Stimulated activated CD4-positive, alpha-beta T cell treated with anti-CD3 and anti-CD28 coated beads, Interleukin-2, amount 100 ng/mL, for 24 hours (primary cell): ENCODE measurements at regions not wholly inside any gene's neighbourhood (a gene's known extent, or its start where the extent isn't known, plus 50 kb on each side); places are given as distances from the start of the nearest gene placed in this dataset.

Experiments used
- DNase-seq, 2 donors: peaks; one replicate each; pipeline ENCODE4 v3.0.0-alpha.2; 2020

DNA sequence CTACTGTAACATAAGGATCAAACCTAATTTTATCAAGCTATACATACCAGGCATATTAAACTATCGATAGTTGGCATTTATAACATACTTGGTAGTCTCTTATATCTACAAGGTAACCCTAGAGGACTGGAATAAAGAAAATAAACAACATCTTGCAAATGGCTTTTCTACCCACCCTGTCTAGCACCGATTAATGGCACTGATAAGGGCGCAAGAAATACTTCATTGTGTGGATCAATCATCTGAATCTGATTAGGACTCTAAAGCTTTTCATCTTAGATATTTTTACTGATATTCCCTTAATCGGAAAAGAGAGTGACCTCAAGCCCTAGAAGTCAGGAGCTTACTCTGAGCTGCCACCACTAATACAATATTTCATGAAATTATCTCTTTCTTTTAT is 1461.7 kb upstream of the PIK3C3 start:
- DNase-seq = no peak

DNA sequence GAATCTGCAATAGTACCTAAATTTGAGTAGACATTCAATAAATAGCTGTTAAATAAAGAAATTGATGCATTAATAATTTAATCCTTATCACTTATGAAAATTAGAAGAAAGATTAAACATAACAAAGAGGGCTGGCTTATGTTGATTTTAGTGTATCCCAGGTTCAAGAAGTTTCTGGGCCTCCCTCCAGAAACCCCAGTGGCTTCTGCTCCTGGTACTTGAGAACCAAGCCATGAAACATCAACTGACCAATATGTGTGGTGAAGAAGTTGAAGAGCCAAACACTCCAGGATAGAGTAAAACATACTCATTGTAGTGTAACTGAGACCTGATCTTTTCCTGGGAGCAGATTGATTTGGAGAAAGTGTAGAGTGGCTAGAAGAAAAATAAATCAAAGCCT is 1465.7 kb upstream of the PIK3C3 start:
- no peak for DNase-seq

DNA sequence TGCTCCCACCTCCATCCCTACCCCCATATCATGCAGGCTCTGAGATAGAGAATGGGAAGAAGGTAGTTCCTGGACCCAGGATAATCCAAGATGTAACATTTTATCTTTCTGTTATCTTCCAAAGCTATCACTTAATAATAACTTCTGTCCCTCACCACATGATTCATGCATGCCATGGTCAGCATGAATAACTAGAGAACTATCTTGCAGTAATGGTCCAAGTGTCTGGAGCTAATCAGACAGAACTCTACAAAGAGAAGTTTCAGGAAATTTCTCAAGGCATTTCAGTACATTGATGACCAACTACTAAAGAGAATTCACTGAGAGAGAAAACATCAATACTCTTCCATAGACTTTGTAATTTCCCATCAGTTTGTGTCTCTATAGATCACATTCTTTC is 1469.7 kb upstream of the PIK3C3 start:
- DNase-seq = no peak

DNA sequence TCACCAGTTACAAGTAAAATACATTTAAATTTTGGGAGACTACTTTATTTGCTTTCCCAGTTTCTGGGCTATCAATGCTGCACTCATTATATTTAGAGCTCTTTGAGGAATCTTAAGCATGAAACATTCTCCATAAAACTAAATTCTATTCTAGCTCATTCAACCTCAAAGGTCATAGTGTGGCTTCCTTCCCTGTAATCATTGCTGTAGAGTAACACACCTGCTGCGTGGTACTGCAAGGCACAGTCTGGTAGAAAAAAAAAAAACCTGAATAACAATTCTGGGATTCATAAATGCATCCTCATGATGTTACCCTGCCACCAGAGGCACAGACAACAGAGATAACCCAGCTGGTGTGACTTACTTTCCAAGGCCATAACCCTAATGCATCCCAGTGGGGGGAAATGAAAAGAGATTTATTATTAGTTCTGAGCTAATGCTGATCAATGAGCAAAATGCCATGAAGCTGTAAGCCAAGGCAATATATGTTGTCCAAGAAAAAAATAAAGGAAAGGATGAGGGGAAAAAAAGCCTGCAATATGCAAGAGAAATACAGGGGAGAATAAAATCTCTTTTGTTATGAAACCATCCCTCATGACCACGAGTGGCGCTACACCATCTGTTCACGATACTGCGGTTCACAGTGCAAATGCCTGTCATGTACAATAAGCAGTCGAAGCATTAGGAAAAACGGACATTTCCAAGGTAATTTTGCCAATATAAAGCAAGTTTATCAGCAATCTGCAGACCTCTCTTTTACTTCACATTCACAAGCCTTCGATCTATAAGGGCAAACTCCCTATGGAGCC is 1481.6 kb upstream of the PIK3C3 start:
- DNase-seq = no peak

DNA sequence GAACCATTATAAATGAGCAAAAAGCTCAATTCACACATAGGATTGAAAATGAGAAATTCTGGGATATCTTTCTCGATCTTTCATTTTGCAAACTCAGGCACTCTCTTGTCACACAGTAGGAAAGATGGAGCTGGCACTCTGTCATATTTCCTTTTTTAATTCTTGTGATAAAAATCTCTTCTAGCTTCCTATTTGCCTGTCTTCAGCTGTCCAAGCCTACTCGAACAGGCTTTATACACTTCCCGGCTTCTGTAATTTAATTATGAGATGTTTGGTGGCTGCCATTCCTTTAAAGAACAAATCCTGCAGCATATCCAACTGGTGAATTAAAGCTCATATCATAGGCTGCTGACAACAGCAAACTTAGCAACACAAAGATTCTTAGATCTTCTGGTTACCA is 1484.3 kb upstream of the PIK3C3 start:
- no peak for DNase-seq

DNA sequence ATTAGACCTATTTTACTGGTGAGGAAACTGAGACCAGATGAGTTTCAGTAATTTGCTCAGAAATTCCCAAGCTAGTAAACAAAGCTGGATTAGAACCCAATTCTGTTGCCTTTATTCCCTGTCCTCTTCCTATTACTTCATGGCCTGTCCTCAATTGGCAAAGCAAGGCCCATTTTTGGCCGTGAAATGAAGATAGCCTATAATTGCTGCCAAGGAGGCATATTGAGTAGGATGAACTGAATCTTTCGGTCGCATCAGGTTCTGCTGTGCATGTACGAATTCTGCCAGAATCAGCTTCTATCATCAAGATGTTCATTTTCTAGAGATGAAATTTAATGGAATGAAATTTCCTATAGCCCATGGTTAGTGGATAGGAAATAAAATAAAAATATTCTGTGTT is 1485.2 kb upstream of the PIK3C3 start:
- no peak for DNase-seq

DNA sequence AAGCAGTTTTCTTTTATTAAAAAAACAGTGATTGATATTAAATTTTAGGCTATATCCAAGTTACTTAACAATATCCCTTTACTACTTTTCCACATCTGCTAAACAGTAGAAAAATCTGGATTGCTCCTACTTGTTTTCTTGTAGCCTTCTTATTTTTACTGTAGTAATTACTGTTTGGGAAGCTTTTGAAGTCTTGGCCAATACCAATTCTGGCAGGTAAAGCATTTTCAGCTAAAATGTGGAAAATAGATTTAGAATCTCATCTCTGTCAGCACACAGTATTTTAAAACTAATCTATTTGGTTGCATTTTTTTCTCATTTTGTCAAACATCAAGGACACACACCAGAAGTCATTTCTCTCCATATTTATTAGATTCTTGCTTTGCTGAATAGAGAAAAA is 1485.7 kb upstream of the PIK3C3 start:
- DNase-seq = no peak

DNA sequence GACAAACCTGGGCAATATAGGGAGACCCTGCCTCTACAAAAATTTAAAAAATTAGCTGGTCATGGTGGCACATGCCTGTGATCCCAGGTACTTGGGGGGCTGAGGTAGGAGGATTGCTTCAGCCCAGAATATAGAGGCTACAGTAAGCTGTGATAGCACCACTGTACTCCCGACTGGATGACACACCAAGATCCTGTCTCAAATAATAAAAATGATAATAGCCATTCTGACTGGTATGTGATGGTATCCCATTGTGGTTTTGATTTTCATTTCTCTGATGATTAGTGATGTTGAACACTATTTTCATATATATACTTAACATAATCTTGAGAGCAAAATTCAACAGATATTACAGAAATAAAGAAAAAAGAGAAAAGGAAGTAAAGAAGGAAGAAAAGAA is 1491.0 kb upstream of the PIK3C3 start:
- no peak for DNase-seq

DNA sequence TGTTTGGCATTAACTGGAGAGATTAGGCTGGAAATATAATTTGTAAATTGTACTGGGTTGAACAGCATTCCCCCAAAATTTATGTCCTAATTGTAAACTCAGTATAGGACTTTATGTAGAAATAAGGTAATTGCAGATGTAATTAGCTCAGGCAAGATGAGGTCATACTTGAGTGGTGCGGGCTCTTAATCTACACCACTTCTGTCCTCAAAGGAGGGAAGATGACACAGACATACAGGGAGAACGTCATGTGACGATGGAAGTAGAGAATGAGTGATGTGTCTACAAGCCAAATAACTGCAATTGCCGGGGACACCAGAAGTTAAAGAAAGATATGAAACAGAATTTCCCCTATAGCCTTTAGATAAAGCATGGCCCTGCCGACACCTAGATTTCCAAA is 1501.1 kb upstream of the PIK3C3 start:
- DNase-seq = no peak

DNA sequence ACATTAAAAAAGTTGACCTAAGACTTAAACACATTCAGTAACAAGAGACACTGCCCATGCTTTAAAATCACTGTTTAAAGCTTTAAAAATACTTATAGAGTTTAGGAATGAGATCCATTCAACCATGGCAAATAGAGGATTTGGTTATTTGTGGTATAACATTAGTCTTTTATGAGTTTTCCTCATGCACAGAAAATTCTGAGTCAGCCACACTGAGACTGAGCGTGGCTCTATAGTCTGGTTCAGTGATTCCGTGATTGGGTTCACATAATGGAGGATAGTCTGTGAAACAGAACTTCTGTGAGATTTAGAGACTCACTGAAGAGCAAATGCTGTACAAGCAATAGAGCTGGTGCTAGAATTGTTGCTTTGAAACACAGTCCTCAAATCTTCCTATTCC is 1502.4 kb upstream of the PIK3C3 start:
- DNase-seq = no peak

DNA sequence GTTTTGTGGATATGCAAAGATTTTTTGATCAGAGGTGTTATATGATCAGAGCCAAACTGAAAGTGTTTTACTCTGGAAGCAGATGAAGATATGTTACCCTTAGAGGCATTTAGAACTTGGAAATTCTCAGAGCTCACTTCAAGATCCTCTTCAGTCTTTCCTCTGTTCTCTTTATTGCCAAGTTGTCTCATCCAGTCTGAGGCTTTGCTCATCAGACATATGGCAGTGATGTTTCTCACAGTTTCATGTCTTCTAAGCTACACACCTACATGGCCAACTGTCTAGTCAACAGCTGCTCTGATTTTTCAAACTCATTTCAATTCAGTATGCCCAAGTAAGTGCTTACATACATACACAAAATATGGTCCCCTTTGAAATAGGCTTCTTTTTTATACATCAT is 1504.3 kb upstream of the PIK3C3 start:
- no peak for DNase-seq

DNA sequence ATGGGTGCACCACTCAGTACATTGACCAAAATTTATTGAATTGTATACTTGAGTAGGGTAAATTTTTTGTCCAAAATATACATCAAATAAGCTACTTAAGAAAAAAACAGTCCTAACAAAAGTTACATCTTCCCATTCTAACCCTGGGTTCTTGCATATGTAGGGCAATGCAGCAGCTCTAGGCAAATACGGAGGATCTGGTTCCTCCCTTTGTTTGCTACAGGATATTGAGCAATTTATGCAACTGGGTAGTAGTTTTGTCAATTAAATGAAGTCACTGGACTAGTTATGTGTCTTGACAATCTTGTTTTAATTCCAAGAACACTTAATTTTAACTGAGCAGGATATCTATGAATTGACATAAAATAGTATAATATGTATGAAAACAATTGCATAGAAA is 1507.2 kb upstream of the PIK3C3 start:
- no peak for DNase-seq

DNA sequence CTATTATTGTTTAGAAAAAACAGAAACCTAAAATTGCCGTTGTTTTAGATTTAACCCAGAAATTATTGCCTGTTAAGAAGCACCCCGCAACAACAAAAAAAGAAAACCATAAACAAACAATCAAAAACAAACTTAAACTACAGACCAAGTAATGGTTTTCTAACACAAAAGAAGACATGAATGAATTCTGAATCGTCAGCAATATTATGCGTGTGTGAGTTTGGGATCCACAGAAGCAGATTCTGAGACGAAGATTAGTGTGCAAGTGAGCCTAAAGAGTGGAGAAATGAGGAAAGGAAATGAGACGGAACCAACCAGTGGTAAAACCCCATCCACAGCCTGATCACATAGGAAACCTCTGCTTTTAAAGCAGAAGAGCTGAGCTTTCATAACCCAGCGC is 1514.9 kb upstream of the PIK3C3 start:
- DNase-seq = no peak

DNA sequence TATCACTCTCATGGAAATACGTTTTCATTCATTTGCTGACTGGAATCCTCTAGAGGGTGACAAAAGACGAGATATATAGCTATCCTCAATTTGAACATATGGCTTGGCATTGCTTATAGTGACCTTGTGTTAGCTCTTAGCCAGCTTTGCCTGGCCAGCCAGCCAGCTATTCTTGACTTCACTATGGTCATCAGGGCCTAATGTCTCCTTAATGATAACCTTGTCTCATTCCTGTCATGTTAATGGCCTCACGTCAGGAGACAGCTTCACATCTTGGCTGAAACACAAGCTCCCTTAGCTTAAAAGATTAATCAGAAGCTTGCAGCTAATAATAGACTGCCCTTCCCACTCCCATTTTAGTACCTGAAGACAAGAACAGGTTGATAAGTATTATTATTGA is 1517.5 kb upstream of the PIK3C3 start:
- no peak for DNase-seq

DNA sequence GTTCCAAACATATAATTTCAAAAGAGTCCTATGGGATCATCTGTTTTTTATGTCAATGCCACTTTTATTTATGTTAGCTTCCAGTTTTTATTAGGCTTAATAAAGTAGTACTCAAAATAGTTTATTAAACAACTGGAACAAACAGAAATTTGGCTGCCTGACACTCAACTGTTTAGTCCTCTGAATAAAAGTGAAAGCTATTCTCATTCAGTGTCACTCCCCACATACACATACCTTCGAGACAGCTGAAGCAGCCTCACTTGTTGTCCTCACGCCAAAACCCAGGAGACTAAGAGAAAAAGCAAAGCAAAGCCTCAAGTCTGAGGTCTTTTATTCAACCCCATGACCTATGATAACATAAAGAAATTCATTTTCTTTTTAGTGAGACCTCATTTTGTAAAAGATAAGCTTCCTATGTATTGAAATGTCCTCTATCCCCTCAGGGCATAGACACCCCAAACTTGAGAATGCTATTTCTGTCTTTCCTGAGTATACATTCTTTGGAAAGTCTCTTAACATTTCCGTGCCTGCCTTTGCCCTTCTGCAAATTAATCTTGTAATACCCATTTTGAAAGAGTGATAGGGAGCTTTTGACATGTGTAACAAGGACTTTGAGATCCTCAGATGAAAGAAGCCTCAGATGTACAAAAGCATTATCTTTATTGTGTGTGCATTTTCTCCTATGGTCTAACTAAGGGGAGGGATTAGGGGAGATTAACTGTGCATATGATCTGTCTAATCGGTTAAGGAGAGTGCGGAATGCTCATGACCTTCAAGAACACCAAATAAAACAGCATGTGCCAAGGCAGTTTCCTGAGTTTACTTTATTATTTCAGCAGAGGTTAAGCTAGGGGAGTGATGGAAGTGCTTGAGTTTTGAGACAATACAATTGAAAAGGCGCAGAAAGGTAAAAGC is 1523.7 kb upstream of the PIK3C3 start:
- DNase-seq = no peak

DNA sequence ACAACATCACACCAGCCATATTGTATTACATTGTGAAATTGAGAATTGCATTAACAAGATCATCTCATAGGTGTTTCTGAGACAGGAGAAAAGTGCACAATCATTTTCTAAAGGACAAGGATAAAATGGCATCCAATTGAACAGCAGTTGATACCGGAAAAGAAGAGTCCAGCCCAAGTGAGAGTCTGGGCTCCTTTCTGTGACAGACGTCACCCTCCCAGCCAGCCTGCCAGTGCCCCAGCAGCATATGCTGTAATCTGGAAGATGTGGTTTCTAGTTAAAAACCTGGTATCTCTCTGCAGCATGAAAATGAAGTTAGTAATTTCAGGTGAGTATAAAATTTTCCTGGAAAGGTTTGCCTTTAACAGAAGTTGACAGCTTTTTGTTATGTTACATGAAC is 1531.7 kb upstream of the PIK3C3 start:
- no peak for DNase-seq

DNA sequence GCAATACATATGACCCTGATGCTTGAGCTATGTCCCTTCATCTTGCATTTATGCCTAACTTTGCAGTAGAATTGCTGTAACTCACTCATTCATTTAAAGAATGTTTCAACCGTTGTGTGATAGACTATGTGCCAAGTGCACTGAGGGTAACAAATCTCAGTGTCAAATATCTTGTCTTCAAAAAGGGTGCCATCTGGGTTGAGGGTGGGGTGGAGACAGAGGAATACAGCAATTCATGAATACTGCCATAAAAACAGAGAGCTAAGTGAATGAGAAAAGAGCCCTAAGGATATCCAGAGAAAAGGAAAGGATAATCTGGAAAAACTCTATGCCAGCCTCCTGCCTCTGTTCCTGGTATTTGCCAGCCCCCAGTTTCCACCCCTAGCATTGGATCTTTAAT is 1534.4 kb upstream of the PIK3C3 start:
- no peak for DNase-seq

DNA sequence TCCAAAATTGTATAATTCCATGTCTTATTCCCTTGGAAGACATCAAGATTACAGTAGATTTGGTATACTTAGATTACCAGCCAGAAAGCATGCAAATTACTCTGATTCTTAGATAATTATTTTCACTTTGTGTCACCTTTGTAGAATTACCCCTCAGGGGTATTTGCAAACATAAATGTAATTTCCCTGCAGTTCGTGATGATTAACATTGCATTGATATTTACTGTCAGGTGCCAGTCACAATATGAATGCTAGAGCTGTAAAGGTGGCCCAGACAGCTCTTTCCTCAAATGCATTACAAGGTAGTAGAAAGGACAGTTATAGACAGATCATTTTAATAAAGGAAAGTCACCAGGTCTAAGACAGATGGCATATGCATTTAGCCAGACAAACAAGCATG is 1537.5 kb upstream of the PIK3C3 start:
- DNase-seq = no peak

DNA sequence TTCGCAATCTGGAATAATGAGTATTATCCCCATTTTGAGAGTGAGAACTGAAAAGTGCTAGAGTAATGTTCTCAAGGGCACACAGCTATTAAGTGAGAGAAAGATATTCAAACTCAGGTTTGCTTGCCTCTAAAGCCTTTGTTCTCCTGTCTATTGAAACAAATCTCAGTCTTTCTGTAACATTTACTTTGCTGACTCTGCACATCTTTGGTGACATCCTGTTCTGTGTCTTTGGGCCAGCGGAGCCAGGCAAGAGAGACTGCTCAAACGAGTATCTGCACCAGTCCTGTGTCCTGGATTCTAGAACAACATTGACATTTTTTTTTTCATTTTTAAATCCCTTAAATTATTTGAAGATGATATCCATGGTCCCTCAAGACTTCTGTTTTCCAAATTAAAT is 1539.2 kb upstream of the PIK3C3 start:
- no peak for DNase-seq

DNA sequence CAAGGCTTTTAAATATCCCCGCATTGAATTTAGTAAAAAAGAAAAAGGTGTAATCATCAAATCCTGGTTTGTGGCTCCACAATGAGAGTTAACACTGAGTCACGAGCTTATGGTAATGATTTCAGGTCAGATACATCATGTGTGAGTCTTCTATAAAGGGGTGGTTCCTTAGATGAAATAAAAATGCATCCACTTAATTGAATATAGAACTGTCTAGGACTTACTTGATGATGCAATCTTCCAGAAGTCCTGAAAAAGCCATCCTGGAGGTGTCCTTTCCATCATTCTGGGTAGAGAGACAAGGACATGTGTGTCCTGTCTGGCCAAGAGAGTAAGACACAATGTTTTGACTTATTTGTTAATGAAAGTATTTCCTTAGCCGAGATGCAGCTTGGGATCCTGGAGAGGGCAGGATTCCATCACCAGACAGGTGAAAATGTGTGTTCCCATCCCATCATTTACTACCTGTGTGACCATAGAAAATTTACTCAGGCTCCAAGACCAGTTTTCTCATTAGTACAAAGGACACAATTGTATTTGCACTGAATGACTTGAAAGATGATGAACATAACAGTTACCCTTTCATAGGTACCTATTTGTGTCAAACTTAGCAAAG is 1539.8 kb upstream of the PIK3C3 start:
- no peak for DNase-seq

DNA sequence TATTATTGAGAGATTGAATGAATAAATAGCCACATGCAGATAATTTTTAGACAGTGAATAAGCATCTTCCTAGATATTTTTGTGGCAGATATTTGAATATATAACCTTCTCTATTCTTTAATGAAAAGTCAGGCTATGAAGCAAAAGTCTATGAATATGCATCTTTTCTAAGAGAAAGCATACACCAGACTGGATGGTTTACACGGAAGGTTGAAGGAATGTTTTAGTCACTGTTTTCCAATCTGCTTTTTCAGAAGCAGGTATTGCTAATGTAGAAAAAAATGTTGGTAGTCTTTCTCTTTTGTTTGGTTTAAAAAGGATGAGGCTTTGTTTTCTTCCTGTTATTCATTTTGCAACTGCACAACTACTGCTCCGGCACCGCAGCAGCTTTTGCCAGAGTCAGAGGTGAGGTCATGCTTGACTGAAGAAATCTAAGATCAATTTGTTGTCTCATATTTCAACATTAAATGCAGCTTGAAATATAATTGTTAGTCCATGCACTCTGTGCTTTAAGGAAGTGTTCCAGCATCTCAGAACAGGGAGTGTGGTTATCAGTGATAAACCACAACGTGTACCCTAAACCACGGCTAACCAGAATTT is 1540.8 kb upstream of the PIK3C3 start:
- DNase-seq = no peak

DNA sequence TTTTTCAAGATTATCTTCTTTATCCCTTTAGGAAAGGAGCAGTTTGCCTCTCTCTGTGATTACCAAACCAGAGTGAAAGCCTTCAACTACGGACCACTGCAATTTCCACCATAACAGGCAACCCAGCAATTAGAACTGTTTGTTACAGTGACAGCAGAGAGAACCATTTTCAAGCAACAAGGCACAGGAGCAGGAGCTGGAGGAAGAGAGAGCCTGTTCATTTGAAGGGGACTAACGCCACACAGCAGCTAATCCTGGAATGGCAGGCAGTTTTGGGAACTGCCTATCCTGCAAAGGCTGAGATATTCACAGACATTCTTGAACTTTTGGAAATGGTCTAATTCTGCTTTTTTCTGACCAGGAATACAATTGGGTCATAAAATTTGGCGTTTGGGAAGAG is 1541.9 kb upstream of the PIK3C3 start:
- DNase-seq = no peak

DNA sequence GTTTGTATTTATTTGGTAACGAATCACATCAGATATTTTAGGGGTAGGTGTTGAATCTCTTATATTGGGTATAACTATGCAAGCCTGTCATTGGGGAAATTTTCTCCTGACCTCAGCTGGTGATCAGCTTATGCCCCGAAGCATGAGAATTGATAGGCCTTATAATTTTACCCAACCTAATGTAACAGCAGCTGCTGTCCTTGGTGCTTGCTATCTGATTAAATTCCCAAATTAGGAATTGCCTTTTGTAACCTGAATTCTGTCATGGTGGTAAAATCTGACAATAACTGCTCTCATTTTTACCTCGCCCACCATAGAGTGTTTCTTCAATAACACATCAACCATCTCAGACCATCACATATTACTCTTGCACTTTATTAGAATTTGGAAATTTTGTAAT is 1542.6 kb upstream of the PIK3C3 start:
- DNase-seq = no peak

DNA sequence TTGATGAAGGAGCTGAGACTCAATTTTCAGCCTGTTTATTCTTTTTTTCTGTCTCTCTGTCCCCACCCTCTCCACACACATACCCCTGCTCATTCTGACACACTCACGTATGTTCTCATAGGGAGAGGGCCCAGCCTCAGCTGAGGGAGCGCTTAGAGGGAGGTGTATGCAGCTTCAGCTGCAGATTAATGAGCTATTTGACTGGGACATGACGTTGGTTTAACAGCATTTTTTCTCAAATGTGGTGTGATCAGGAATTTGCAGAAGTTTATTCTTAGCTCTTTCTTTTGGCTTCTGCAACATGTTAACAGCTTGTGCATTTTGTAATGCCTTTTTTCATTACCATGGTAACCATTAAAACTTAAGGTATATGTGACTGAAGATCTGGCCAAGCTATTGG is 1547.1 kb upstream of the PIK3C3 start:
- no peak for DNase-seq
